BE2C (cell line): ENCODE measurements at regions not wholly inside any gene's neighbourhood (a gene's known extent, or its start where the extent isn't known, plus 50 kb on each side); places are given as distances from the start of the nearest gene placed in this dataset.
"Not testable (repeated sequence)": the region's sequence is repeated elsewhere in the genome, so short reads cannot be mapped to it uniquely, and the experiment has no call there.

ENCODE experiments used
- DNase-seq: peaks from one replicate; pipeline ENCODE4 v3.0.0-alpha.2; 2020
- H3K27me3 ChIP-seq: fragments of 250-450 bp; sonication (Bioruptor Pico); 2 replicates; pipeline ENCODE4 v1.5.1; 2020; ENCODE audit warnings: mild to moderate bottlenecking
- H3K36me3 ChIP-seq: fragments of 250-450 bp; sonication (Bioruptor Pico); 2 replicates; pipeline ENCODE4 v1.5.1; 2020; ENCODE audit warnings: mild to moderate bottlenecking
- H3K4me1 ChIP-seq: fragments of 250-450 bp; sonication (Bioruptor Pico); 2 replicates; pipeline ENCODE4 v1.5.1; 2020
- H3K4me3 ChIP-seq: 2 replicates; pipeline ENCODE4 v1.5.1; 2011; ENCODE audit warnings: low read depth, low read length
- H3K9me3 ChIP-seq: fragments of 250-450 bp; sonication (Bioruptor Pico); 2 replicates; pipeline ENCODE4 v1.5.1; 2020
- CTCF ChIP-seq: IDR thresholded peaks from 2 replicates; pipeline ENCODE4 v1.5.1; 2012; ENCODE audit warnings: mild to moderate bottlenecking, low read depth, low read length

GRCh38 chr2:138421315-138421970, 80.1 kb upstream of the SPOPL start:
- no peak for DNase-seq
- no peaks in the 10 kb centered on the region for H3K27me3 ChIP-seq
- TF ChIP-seq CTCF, result no peak
- no peaks in the 10 kb centered on the region for H3K4me1 ChIP-seq
- no peaks in the 10 kb centered on the region for H3K9me3 ChIP-seq
- no peaks in the 10 kb centered on the region for H3K36me3 ChIP-seq
- H3K4me3 ChIP-seq, result no peak overlapping the region

- H3K27me3 ChIP-seq, result no peaks in the 10 kb centered on the region
- H3K9me3 ChIP-seq, result no peaks in the 10 kb centered on the region
- no peaks in the 10 kb centered on the region for H3K36me3 ChIP-seq
- no peaks in the 10 kb centered on the region for H3K4me1 ChIP-seq
- TF ChIP-seq CTCF, result no peak
- no peak overlapping the region for H3K4me3 ChIP-seq
- DNase-seq, result no peak
These were observed 79.6 kb upstream of the SPOPL start for GRCh38 chr2:138421971-138422335.

- no peak for TF ChIP-seq CTCF
- Histone ChIP-seq H3K36me3 (no peaks in the 10 kb centered on the region), H3K4me3 (no peak overlapping the region), H3K27me3 (no peaks in the 10 kb centered on the region), H3K9me3 (no peaks in the 10 kb centered on the region), H3K4me1 (no peaks in the 10 kb centered on the region)
- DNase-seq, result no peak
These were observed 78.4 kb upstream of the SPOPL start for GRCh38 chr2:138423198-138423597.

GRCh38 chr2:138423745-138424144, 77.8 kb upstream of the SPOPL start:
- no peak for TF ChIP-seq CTCF
- DNase-seq, result no peak
- H3K9me3 ChIP-seq, result no peaks in the 10 kb centered on the region

GRCh38 chr2:138424436-138425140, 77.0 kb upstream of the SPOPL start:
- Histone ChIP-seq H3K4me1 (no peaks in the 10 kb centered on the region), H3K27me3 (no peaks in the 10 kb centered on the region), H3K9me3 (no peaks in the 10 kb centered on the region), H3K4me3 (no peak overlapping the region), H3K36me3 (no peaks in the 10 kb centered on the region)
- no peak for DNase-seq
- no peak for TF ChIP-seq CTCF

More at GRCh38 chr2:138423745-138424144, 77.8 kb upstream of the SPOPL start:
- Histone ChIP-seq H3K27me3 (no peaks in the 10 kb centered on the region), H3K4me1 (no peaks in the 10 kb centered on the region), H3K4me3 (no peak overlapping the region), H3K36me3 (no peaks in the 10 kb centered on the region)

GRCh38 chr2:138426116-138426515, 75.5 kb upstream of the SPOPL start:
- not testable (repeated sequence) for H3K27me3 ChIP-seq, H3K36me3 ChIP-seq, H3K4me1 ChIP-seq, DNase-seq, H3K4me3 ChIP-seq, H3K9me3 ChIP-seq
